Caco-2 (cell line): ENCODE measurements at regions not wholly inside any gene's neighbourhood (a gene's known extent, or its start where the extent isn't known, plus 50 kb on each side); places are given as distances from the start of the nearest gene placed in this dataset.

Experiments used
- BruUV-seq: library from RNA; stranded (reverse); fragments of 400-500 nt; replicated peaks from 2 replicates; lab custom pipeline; 2021; lab: Mats Ljungman, UMichigan
- CTCF ChIA-PET: fragments of 300-600 bp; sonication (Branson Sonifier 250); formaldehyde crosslinking; loops from one replicate; lab custom pipeline; 2022; ENCODE audit warnings: antibody characterized with exemption; lab: Charles Lee
- POLR2A ChIA-PET: fragments of 300-600 bp; sonication (Branson Sonifier 250); formaldehyde crosslinking; loops from one replicate; lab custom pipeline; 2022; ENCODE audit warnings: antibody characterized with exemption; lab: Charles Lee
- DNase-seq, 2 experiments: peaks; one replicate each; pipeline versions ENCODE4 v3.0.0 to v3.0.0-alpha.2; 2020 to 2022
- H3K27me3 ChIP-seq: replicated peaks from 2 replicates; pipeline ENCODE4 v1.6.0; 2011; ENCODE audit warnings: low read length; ENCODE audit not compliant: control insufficient read depth, insufficient read depth
- H3K36me3 ChIP-seq: 2 replicates; pipeline ENCODE4 v1.5.1; 2011; ENCODE audit warnings: low read length; ENCODE audit not compliant: control insufficient read depth, insufficient read depth
- H3K4me1 ChIP-seq: fragments of 250-450 bp; sonication (Bioruptor Pico); 2 replicates; pipeline ENCODE4 v1.5.1; 2020; ENCODE audit warnings: mild to moderate bottlenecking
- H3K4me3 ChIP-seq: 2 replicates; pipeline ENCODE4 v1.5.1; 2011; ENCODE audit warnings: low read depth, mild to moderate bottlenecking, control low read depth, low read length
- H3K9me3 ChIP-seq: fragments of 250-450 bp; sonication (Bioruptor Pico); 2 replicates; pipeline ENCODE4 v1.5.1; 2020; ENCODE audit warnings: mild to moderate bottlenecking, moderate library complexity
- H3K27ac Mint-ChIP-seq: one replicate; pipeline ENCODE4 v1.8.0; 2022; ENCODE audit warnings: mixed read lengths; ENCODE audit not compliant: unreplicated experiment
- H3K27me3 Mint-ChIP-seq: one replicate; pipeline ENCODE4 v1.8.0; 2022; ENCODE audit warnings: mixed read lengths; ENCODE audit not compliant: insufficient read depth, unreplicated experiment
- H3K36me3 Mint-ChIP-seq: one replicate; pipeline ENCODE4 v1.8.0; 2022; ENCODE audit warnings: mild to moderate bottlenecking, mixed read lengths; ENCODE audit not compliant: insufficient read depth, unreplicated experiment
- H3K4me1 Mint-ChIP-seq: one replicate; pipeline ENCODE4 v1.8.0; 2022; ENCODE audit warnings: low read depth, mixed read lengths; ENCODE audit not compliant: unreplicated experiment
- H3K4me3 Mint-ChIP-seq: one replicate; pipeline ENCODE4 v1.8.0; 2022; ENCODE audit warnings: mild to moderate bottlenecking, moderate library complexity, mixed read lengths; ENCODE audit not compliant: unreplicated experiment
- H3K9me3 Mint-ChIP-seq: one replicate; pipeline ENCODE4 v1.8.0; 2022; ENCODE audit warnings: mixed read lengths; ENCODE audit not compliant: unreplicated experiment
- intact Hi-C: fragments of 100-400 bp; cut with micrococcal nuclease; formaldehyde crosslinking; loops from one replicate; pipeline ENCODE4 v1.10.0; 2022; ENCODE audit not compliant: unreplicated experiment
- TF ChIP-seq, protein P1 (sequence below), 2 experiments: fragments of 200-600 bp in 1 of 2; IDR thresholded peaks; 1 replicate in 1 of 2; 2 replicates in 1 of 2; pipeline versions ENCODE4 v1.5.1 to v1.8.0; 2011 to 2022; ENCODE audit warnings: antibody characterized with exemption in 1 of 2, control low read depth in 1 of 2, inconsistent platforms in 1 of 2, low read depth in 1 of 2, low read length in 1 of 2, mild to moderate bottlenecking in 1 of 2, moderate library complexity in 1 of 2; ENCODE audit not compliant: insufficient read depth in 1 of 2, severe bottlenecking in 1 of 2, unreplicated experiment in 1 of 2

DNA sequence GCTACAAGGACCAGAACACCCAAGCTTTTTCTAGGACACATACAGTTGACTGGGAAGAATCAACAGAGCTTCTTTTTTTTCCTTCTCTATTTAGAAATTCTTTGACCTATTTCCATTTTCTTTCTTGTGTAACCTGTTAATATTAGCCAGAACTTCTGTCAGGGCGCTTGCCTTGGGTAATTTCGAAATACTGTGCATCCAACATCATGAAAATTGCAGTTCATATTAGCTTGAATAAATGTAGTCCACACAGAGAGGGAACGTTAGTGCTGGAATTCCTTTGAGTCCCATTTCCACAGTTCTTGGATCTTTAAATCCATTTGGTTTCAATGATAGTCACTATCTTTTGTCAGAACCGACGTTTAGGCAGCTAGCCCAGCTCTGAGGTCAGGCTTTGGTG is 141.8 kb downstream of the MXRA5 start:
- Mint-ChIP-seq H3K36me3 (no peaks in the 10 kb centered on the region), H3K27ac (no peak overlapping the region), H3K9me3 (no peaks in the 10 kb centered on the region), H3K4me1 (no peaks in the 10 kb centered on the region), H3K27me3 (peaks cover 5% of the 10 kb centered on the region), H3K4me3 (no peak overlapping the region)
- POLR2A ChIA-PET = no interaction called here
- no peaks in the 10 kb centered on the region for H3K36me3 ChIP-seq
- intact Hi-C loops = no loop called here
- BruUV-seq = no TSS peak
- H3K27me3 ChIP-seq = no peaks in the 10 kb centered on the region
- H3K4me3 ChIP-seq = no peak overlapping the region
- H3K9me3 ChIP-seq = no peaks in the 10 kb centered on the region
- CTCF ChIA-PET = no interaction called here
- TF ChIP-seq, protein P1, sequence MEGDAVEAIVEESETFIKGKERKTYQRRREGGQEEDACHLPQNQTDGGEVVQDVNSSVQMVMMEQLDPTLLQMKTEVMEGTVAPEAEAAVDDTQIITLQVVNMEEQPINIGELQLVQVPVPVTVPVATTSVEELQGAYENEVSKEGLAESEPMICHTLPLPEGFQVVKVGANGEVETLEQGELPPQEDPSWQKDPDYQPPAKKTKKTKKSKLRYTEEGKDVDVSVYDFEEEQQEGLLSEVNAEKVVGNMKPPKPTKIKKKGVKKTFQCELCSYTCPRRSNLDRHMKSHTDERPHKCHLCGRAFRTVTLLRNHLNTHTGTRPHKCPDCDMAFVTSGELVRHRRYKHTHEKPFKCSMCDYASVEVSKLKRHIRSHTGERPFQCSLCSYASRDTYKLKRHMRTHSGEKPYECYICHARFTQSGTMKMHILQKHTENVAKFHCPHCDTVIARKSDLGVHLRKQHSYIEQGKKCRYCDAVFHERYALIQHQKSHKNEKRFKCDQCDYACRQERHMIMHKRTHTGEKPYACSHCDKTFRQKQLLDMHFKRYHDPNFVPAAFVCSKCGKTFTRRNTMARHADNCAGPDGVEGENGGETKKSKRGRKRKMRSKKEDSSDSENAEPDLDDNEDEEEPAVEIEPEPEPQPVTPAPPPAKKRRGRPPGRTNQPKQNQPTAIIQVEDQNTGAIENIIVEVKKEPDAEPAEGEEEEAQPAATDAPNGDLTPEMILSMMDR (IDR thresholded peaks at IDR 0.05; ENCODE audit: insufficient read depth in 1 of 2, low read depth in 1 of 2, low read length in 1 of 2, severe bottlenecking in 1 of 2, unreplicated experiment in 1 of 2) = no peak
- H3K4me1 ChIP-seq = no peaks in the 10 kb centered on the region
- no peak for DNase-seq

DNA sequence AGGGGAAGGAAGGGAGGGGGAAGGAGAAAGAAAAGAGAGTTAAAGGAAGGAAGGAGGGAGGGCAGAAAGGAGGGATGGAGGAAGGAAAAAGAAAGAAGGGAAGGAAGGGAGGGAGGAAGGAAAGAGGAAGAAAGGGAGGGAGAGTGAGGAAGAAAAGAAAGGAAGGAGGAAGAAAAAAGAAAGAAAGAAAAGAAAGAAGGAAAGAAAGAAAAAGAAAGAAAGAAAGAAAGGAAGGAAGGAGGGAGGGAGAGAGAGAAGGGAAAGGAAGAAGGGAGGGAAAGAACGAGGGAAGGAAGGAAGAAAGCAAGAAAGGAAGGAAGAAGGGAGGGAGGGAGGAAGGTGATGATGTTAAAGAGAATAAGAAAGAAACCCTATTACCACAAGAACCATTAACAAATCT is 150.6 kb downstream of the MXRA5 start:
- H3K27me3 Mint-ChIP-seq = peaks cover 7% of the 10 kb centered on the region

DNA sequence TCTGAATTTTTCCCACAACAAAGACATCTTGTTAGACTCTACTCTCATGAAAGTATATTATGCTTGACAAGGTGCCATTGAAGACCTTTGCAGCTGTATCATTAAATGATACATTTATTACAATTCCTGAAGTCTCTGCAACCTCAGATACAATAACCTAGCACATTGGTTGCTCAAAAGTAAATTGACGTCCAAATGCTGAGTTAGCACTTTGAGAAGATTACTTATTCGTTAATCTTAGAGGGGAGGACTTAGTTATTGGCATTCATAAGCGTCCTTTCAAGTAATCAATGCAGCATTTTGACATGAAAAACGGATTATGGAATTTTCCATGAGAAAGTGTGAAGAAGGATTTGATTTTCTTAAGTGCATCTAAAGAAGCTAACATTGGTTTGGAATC is 151.6 kb downstream of the ARSF start:
- Histone ChIP-seq H3K4me1 (no peaks in the 10 kb centered on the region), H3K4me3 (no peak overlapping the region), H3K27me3 (no peaks in the 10 kb centered on the region), H3K36me3 (no peaks in the 10 kb centered on the region), H3K9me3 (no peaks in the 10 kb centered on the region)
- DNase-seq = no peak
- Mint-ChIP-seq H3K4me1 (no peaks in the 10 kb centered on the region), H3K27me3 (peaks cover 7% of the 10 kb centered on the region), H3K9me3 (no peaks in the 10 kb centered on the region), H3K4me3 (no peak overlapping the region), H3K36me3 (no peaks in the 10 kb centered on the region), H3K27ac (no peak overlapping the region)
- TF ChIP-seq, protein P1 (IDR thresholded peaks at IDR 0.05; ENCODE audit: insufficient read depth in 1 of 2, low read depth in 1 of 2, low read length in 1 of 2, severe bottlenecking in 1 of 2, unreplicated experiment in 1 of 2) = no peak
- CTCF ChIA-PET = no interaction called here
- intact Hi-C loops = no loop called here
- POLR2A ChIA-PET = no interaction called here
- no TSS peak for BruUV-seq

More for the DNA sequence above, 150.6 kb downstream of the MXRA5 start:
- Histone ChIP-seq H3K4me3 (no peak overlapping the region), H3K9me3 (no peaks in the 10 kb centered on the region), H3K4me1 (no peaks in the 10 kb centered on the region), H3K27me3 (no peaks in the 10 kb centered on the region), H3K36me3 (no peaks in the 10 kb centered on the region)
- intact Hi-C loops = no loop called here
- ChIA-PET CTCF (no interaction called here), POLR2A (no interaction called here)
- H3K4me1 Mint-ChIP-seq = no peaks in the 10 kb centered on the region
- no peak for DNase-seq
- no peak overlapping the region for H3K4me3 Mint-ChIP-seq
- BruUV-seq = no TSS peak
- no peaks in the 10 kb centered on the region for H3K36me3 Mint-ChIP-seq
- no peak overlapping the region for H3K27ac Mint-ChIP-seq
- no peaks in the 10 kb centered on the region for H3K9me3 Mint-ChIP-seq
- TF ChIP-seq, protein P1 (IDR thresholded peaks at IDR 0.05; ENCODE audit: insufficient read depth in 1 of 2, low read depth in 1 of 2, low read length in 1 of 2, severe bottlenecking in 1 of 2, unreplicated experiment in 1 of 2) = no peak
